Mesendoderm (in vitro differentiated cells): ENCODE measurements at regions not wholly inside any gene's neighbourhood (a gene's known extent, or its start where the extent isn't known, plus 50 kb on each side); places are given as distances from the start of the nearest gene placed in this dataset.

Experiments used
- DNase-seq: peaks from one replicate; pipeline ENCODE4 v3.0.0; 2013
- H2AK5ac ChIP-seq: 2 replicates; pipeline ENCODE4 v1.6.1; 2013; ENCODE audit warnings: low read length, inconsistent platforms
- H2BK120ac ChIP-seq: 2 replicates; pipeline ENCODE4 v1.6.1; 2013; ENCODE audit warnings: low read depth, mild to moderate bottlenecking, low read length, moderate library complexity, mixed read lengths
- H2BK15ac ChIP-seq: replicated peaks from 2 replicates; pipeline ENCODE4 v1.6.1; 2013; ENCODE audit warnings: low read depth, mild to moderate bottlenecking, moderate library complexity
- H2BK5ac ChIP-seq: 2 replicates; pipeline ENCODE4 v1.6.1; 2013; ENCODE audit warnings: low read length, inconsistent platforms
- H3K18ac ChIP-seq: 2 replicates; pipeline ENCODE4 v1.6.1; 2013; ENCODE audit warnings: mild to moderate bottlenecking, low read length, mixed read lengths
- H3K23ac ChIP-seq: one replicate; pipeline ENCODE4 v1.6.1; 2013; ENCODE audit warnings: low read length
- H3K27ac ChIP-seq: 2 replicates; pipeline ENCODE4 v1.5.1; 2013; ENCODE audit warnings: low read depth, mild to moderate bottlenecking, inconsistent platforms, low read length, moderate library complexity
- H3K27me3 ChIP-seq: 2 replicates; pipeline ENCODE4 v1.6.1; 2013; ENCODE audit warnings: low read length, control low read depth, mild to moderate bottlenecking, inconsistent platforms; ENCODE audit not compliant: insufficient read depth, poor library complexity
- H3K36me3 ChIP-seq: 2 replicates; pipeline ENCODE4 v1.6.1; 2013; ENCODE audit warnings: low read length, inconsistent platforms; ENCODE audit not compliant: control insufficient read depth, insufficient read depth
- H3K4ac ChIP-seq: one replicate; pipeline ENCODE4 v1.6.1; 2013; ENCODE audit warnings: low read depth, mild to moderate bottlenecking, low read length, moderate library complexity
- H3K4me1 ChIP-seq: 2 replicates; pipeline ENCODE4 v1.6.1; 2013; ENCODE audit warnings: low read depth, low read length, inconsistent platforms; ENCODE audit not compliant: control insufficient read depth
- H3K4me2 ChIP-seq: 2 replicates; pipeline ENCODE4 v1.6.1; 2013; ENCODE audit warnings: low read length
- H3K4me3 ChIP-seq: 2 replicates; pipeline ENCODE4 v1.5.1; 2013; ENCODE audit warnings: mild to moderate bottlenecking, low read length
- H3K56ac ChIP-seq: one replicate; pipeline ENCODE4 v1.6.1; 2013; ENCODE audit warnings: low read length
- H3K79me1 ChIP-seq: 2 replicates; pipeline ENCODE4 v1.6.1; 2013; ENCODE audit warnings: low read length, inconsistent platforms
- H3K79me2 ChIP-seq: 2 replicates; pipeline ENCODE4 v1.6.1; 2013; ENCODE audit warnings: mild to moderate bottlenecking, low read length; ENCODE audit not compliant: control insufficient read depth, insufficient read depth
- H3K9ac ChIP-seq: 2 replicates; pipeline ENCODE4 v1.6.1; 2013; ENCODE audit warnings: low read length, inconsistent platforms
- H4K5ac ChIP-seq: one replicate; pipeline ENCODE4 v1.6.1; 2013; ENCODE audit warnings: low read length
- H4K8ac ChIP-seq: one replicate; pipeline ENCODE4 v1.6.1; 2013; ENCODE audit warnings: low read depth, mild to moderate bottlenecking, control low read depth, low read length, moderate library complexity
- WGBS: extraction: QIAGEN DNeasy Blood & Tissue Kit; methylation state at CpG from one replicate; pipeline ENCODE4 v1.1.7; 2013; ENCODE audit warnings: low lambda C conversion rate, missing lambda C conversion rate; ENCODE audit not compliant: insufficient coverage; ENCODE audit errors: extremely low coverage; 5-methylcytosine and 5-hydroxymethylcytosine counted together

DNA sequence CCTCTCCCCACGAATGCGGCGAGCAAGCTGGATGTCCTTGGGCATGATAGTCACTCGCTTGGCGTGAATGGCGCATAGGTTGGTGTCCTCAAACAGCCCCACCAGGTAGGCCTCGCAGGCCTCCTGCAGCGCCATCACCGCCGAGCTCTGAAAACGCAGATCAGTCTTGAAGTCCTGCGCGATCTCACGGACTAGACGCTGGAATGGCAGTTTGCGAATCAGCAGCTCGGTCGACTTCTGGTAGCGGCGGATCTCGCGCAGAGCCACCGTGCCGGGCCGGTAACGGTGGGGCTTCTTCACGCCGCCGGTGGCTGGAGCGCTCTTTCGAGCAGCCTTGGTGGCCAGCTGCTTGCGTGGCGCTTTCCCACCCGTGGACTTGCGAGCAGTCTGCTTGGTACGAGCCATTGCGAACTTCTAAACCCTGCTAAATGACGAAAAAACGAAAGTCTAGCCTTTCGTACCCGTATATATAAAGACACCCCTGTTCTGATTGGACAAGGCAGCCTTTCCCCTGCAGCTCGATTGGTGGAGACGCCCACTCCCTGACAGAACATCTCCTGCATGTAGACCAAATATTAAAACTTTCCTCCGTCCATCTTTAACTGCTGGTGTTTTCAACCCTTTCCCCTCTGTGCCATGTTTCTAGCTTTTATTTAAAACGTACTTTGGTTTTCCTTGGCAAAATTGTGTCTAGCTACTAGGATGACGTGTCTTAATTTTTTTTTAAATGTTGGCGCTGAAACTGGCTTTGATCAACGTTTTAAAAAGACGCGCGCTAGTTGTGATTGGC is 109.8 kb downstream of the HFE start:
- peak overlapping the region; percentile 66 for H3K4me2 ChIP-seq
- no peak overlapping the region for H2BK15ac ChIP-seq
- peak overlapping the region; percentile 90 for H3K9ac ChIP-seq
- H4K8ac ChIP-seq = no peak overlapping the region
- H3K18ac ChIP-seq = peak overlapping the region; percentile 52
- H3K56ac ChIP-seq = peak overlapping the region; percentile 92
- H3K27me3 ChIP-seq = no peaks in the 10 kb centered on the region
- no peaks in the 10 kb centered on the region for H3K4me1 ChIP-seq
- peak; percentile 94 for DNase-seq
- H3K79me1 ChIP-seq = no peaks in the 10 kb centered on the region
- peak overlapping the region; percentile 71 for H3K4me3 ChIP-seq
- peak overlapping the region; percentile 78 for H3K27ac ChIP-seq
- H3K23ac ChIP-seq = peak overlapping the region; percentile 67
- no peak overlapping the region for H2AK5ac ChIP-seq
- H3K36me3 ChIP-seq = no peaks in the 10 kb centered on the region
- H4K5ac ChIP-seq = no peak overlapping the region
- peak overlapping the region; percentile 10 for H2BK5ac ChIP-seq
- H2BK120ac ChIP-seq = no peak overlapping the region
- no CpG with 5 or more reads among the region's 51 CpGs for WGBS
- no peak overlapping the region for H3K4ac ChIP-seq
- peaks cover 3% of the 10 kb centered on the region for H3K79me2 ChIP-seq

DNA sequence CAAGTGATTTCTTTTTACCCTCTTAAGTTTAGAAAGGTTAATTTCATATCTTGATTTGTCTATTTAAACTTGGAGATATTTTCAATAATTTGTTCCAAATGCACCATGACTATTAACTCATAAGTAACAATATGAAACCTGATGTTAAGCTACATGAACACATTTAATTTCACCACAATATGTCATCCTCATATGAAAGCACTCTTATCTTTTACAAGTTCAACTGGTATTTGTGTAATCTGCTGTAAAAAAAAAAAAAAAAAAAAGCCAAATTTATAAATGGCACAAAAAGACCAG is 110.4 kb downstream of the HFE start:
- Histone ChIP-seq H3K27me3 (no peaks in the 10 kb centered on the region), H3K27ac (no peak overlapping the region)

DNA sequence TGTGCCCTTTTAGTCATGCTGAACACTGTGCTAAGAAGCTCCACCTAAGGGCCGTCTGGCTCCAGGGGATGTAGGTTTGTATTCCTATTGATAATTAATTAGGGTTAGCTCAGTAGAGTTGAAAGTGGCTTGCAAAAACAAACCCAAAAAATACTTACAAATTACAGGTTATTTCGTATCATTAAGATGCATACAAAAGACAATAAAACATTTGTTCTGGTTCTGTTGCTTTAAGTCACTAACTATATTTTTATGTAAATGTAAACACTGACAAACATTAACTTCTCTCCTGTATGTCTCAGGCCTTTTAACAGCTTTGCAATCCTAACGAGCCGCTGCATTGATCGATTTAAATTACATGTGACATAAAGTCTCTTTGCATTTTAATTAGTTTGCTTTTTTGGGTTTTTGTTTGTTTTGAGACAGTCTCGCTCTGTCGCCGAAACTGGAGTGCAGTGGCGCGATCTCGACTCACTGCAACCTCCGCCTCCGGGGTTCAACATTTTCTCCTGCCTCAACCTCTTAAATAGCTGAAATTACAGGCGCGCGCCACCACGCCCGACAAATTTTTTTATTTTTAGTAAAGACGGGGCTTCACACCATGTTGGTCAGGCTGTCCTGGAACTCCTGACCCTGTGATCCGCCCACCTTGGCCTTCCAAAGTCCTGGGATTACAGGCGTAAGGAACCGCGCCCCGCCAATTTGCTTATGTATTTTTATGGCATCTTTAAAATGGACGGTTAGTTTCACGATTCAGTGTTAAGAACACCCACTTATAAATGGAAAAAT is 110.9 kb downstream of the HFE start:
- peak overlapping the region; percentile 85 for H3K9ac ChIP-seq
- H4K5ac ChIP-seq = no peak overlapping the region
- H3K79me2 ChIP-seq = peaks cover 3% of the 10 kb centered on the region
- no peak overlapping the region for H4K8ac ChIP-seq
- no CpG with 5 or more reads among the region's 26 CpGs for WGBS
- H3K27me3 ChIP-seq = no peaks in the 10 kb centered on the region
- H3K79me1 ChIP-seq = no peaks in the 10 kb centered on the region
- no peak overlapping the region for H2BK120ac ChIP-seq
- peak; percentile 75 for DNase-seq
- H3K56ac ChIP-seq = peak overlapping the region; percentile 88
- H3K4me2 ChIP-seq = no peak overlapping the region
- peak overlapping the region; percentile 15 for H2BK5ac ChIP-seq
- H3K4me3 ChIP-seq = peak overlapping the region; percentile 95
- H3K36me3 ChIP-seq = no peaks in the 10 kb centered on the region
- peak overlapping the region; percentile 76 for H3K18ac ChIP-seq
- H2BK15ac ChIP-seq = no peak overlapping the region
- peak overlapping the region; percentile 55 for H3K27ac ChIP-seq
- H3K23ac ChIP-seq = no peak overlapping the region
- H2AK5ac ChIP-seq = no peak overlapping the region
- no peaks in the 10 kb centered on the region for H3K4me1 ChIP-seq
- H3K4ac ChIP-seq = peak overlapping the region; percentile 47

More for the DNA sequence above, 110.4 kb downstream of the HFE start:
- DNase-seq = no peak
- no peak overlapping the region for H3K4ac ChIP-seq
- peak overlapping the region; percentile 3 for H3K4me2 ChIP-seq
- H3K79me2 ChIP-seq = peaks cover 3% of the 10 kb centered on the region
- H3K23ac ChIP-seq = no peak overlapping the region
- no peak overlapping the region for H2BK5ac ChIP-seq
- H4K5ac ChIP-seq = no peak overlapping the region
- peak overlapping the region; percentile 85 for H3K9ac ChIP-seq
- H3K4me3 ChIP-seq = peak overlapping the region; percentile 53
- H4K8ac ChIP-seq = no peak overlapping the region
- H3K79me1 ChIP-seq = no peaks in the 10 kb centered on the region
- H3K18ac ChIP-seq = no peak overlapping the region
- no peak overlapping the region for H2BK120ac ChIP-seq
- H3K4me1 ChIP-seq = no peaks in the 10 kb centered on the region
- no peak overlapping the region for H2AK5ac ChIP-seq
- H3K36me3 ChIP-seq = no peaks in the 10 kb centered on the region
- H2BK15ac ChIP-seq = no peak overlapping the region
- H3K56ac ChIP-seq = peak overlapping the region; percentile 73

DNA sequence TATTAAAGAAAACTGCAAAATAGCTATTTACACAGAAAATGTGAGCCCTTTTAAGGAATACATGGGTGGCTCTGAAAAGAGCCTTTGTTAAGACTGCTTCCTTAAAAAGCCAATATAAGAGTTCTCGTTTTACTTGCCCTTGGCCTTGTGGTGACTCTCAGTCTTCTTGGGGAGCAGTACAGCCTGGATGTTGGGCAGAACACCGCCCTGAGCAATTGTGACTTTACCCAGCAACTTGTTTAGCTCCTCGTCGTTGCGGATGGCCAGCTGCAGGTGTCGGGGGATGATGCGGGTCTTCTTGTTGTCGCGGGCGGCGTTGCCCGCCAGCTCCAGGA is 111.5 kb downstream of the HFE start:
- peak overlapping the region; percentile 95 for H3K4me3 ChIP-seq
- DNase-seq = no peak
- H3K79me1 ChIP-seq = no peaks in the 10 kb centered on the region
- peaks cover 3% of the 10 kb centered on the region for H3K79me2 ChIP-seq
- H2BK120ac ChIP-seq = no peak overlapping the region
- H3K4me1 ChIP-seq = no peaks in the 10 kb centered on the region
- H2BK5ac ChIP-seq = peak overlapping the region; percentile 4
- peak overlapping the region; percentile 1 for H3K4ac ChIP-seq
- H3K56ac ChIP-seq = peak overlapping the region; percentile 88
- no peak overlapping the region for H2BK15ac ChIP-seq
- peak overlapping the region; percentile 33 for H3K18ac ChIP-seq
- no peak overlapping the region for H2AK5ac ChIP-seq
- no peaks in the 10 kb centered on the region for H3K27me3 ChIP-seq
- H3K23ac ChIP-seq = no peak overlapping the region
- H3K9ac ChIP-seq = peak overlapping the region; percentile 85
- H4K8ac ChIP-seq = no peak overlapping the region
- H3K4me2 ChIP-seq = peak overlapping the region; percentile 14
- H3K27ac ChIP-seq = peak overlapping the region; percentile 96
- no peak overlapping the region for H4K5ac ChIP-seq
- no CpG with 5 or more reads among the region's 12 CpGs for WGBS
- H3K36me3 ChIP-seq = no peaks in the 10 kb centered on the region

DNA sequence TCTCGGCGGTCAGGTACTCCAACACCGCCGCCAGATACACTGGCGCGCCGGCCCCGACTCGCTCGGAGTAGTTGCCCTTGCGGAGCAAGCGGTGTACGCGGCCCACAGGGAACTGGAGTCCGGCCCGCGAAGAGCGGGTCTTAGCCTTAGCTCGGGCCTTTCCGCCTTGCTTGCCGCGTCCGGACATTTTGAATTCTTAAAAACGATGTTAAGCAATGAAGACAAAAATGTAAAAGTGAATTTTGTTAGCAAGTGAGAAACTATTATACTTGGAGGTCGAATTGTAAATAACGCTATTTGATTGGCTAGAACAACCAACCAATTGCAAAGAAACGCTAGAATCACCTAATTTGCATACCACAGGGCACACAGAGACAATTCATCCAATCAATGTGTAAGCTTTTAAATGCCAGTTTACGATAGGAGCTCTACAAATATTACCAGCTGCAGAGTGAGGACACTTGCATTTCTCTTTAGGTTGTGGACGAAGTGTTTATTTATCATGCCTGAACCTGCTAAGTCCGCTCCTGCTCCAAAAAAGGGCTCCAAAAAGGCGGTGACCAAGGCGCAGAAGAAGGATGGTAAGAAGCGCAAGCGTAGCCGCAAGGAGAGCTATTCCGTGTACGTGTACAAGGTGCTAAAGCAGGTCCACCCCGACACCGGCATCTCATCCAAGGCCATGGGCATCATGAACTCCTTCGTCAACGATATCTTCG is 112.0 kb downstream of the HFE start:
- no peaks in the 10 kb centered on the region for H3K36me3 ChIP-seq
- H3K9ac ChIP-seq = peak overlapping the region; percentile 95
- peak overlapping the region; percentile 72 for H3K18ac ChIP-seq
- H2BK120ac ChIP-seq = no peak overlapping the region
- no peak overlapping the region for H2AK5ac ChIP-seq
- peak overlapping the region; percentile 96 for H3K27ac ChIP-seq
- H2BK5ac ChIP-seq = peak overlapping the region; percentile 82
- H3K79me2 ChIP-seq = peaks cover 3% of the 10 kb centered on the region
- H3K56ac ChIP-seq = peak overlapping the region; percentile 96
- H3K4ac ChIP-seq = peak overlapping the region; percentile 37
- H2BK15ac ChIP-seq = no peak overlapping the region
- H3K4me2 ChIP-seq = peak overlapping the region; percentile 84
- DNase-seq = peak; percentile 97
- H3K27me3 ChIP-seq = no peaks in the 10 kb centered on the region
- peak overlapping the region; percentile 95 for H3K4me3 ChIP-seq
- no peak overlapping the region for H4K8ac ChIP-seq
- no peaks in the 10 kb centered on the region for H3K79me1 ChIP-seq
- no peaks in the 10 kb centered on the region for H3K4me1 ChIP-seq
- H3K23ac ChIP-seq = no peak overlapping the region
- H4K5ac ChIP-seq = no peak overlapping the region
- WGBS = no CpG with 5 or more reads among the region's 42 CpGs
